Renal cortex interstitium (tissue), 11 donors: ENCODE measurements at regions not wholly inside any gene's neighbourhood (a gene's known extent, or its start where the extent isn't known, plus 50 kb on each side); places are given as distances from the start of the nearest gene placed in this dataset.

Source experiments
- DNase-seq, 11 donors: peaks; one replicate each; pipeline ENCODE4 v3.0.0-alpha.2; 2013; ENCODE audit warnings: low read depth in 9 of 11, low spot score in 4 of 11; ENCODE audit errors: extremely low read depth in 1 of 11

GRCh38 chr6:18725449-18725848 lies 338.3 kb downstream of the RNF144B start:
- DNase-seq, result no peak

DNA sequence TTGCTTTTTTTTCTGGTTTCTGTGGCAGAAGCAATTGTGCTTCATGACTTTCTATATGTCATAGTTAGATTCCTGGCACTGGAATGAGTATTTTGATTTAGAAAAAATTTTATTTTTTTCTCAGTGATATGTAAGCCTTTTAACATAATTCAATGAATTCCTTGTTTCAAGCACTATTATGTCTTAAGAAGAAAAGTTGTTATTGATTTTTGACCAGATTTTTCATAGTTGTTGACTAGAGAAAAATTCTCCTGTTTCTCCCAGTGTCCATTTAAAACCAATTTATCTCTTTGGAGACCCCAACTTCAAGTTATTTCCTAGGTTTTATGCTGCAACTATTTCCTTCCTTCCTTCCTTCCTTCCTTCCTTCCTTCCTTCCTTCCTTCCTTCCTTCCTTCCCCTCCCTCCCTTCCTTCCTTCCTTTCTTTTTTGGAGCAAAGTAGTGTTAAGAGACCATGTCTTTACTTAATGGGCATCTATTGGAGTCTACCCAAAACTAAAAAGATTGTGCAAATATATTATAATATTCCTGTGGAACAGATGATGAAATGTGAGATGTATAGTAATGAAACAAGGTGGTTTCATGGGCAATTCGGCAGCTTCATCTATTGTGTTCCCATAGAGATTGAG lies 346.9 kb downstream of the RNF144B start:
- DNase-seq, result no peak

DNA sequence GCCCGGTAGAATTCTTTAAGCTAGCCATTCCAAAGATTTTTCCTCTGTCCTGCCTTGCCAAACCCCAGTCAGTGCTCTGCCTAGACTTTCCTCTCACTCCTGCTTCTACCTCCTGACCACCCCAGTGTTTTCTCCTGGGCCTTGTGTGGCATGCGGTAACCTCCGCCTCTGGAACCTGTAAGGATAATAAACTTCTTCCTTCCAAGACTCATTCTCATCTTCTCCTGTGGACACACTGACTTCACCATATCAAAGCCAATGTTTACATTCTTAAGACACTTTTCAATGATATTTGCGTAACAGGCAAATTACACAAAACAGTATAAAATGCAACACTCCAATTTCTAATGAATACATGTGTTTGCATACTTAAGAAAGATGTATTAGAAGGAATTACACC lies 354.6 kb downstream of the RNF144B start:
- no peak for DNase-seq

DNA sequence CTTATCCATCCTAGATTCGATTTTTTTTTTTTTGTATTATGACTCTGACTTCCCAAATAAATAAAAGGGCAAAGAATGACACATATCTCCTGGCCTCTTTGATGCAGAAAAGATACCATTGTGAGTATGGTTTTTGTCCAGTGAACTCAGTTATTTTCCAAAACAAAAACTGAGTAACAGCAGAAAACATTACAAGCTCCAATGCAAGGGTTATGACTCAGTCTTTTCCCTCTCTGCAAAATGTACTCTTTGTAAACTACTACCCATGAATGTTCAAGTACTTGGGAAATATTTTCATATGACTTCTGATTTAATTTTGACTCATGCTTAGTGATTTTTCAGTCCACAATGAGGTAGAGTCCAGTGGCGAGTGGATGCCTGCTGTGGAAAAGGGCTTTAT lies 355.3 kb downstream of the RNF144B start:
- DNase-seq, result no peak

DNA sequence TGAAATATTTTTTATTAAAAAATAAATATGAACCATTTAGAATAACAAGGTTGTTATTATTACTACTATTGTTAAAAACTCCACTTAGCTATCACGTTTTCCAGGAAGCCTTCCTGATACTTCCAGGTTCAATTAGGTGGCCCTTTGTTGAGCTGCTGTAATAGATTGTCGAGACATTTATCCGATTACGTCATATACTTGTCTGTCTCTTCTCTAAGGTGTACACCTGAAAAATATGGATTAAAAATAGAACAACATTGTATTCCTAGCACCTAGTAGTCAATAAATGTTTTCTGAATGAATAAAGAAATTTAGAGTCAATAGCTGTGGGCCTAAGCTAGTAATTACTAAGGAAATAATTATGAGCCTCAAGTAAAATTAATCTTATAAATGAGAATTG lies 359.6 kb downstream of the RNF144B start:
- DNase-seq, result no peak

DNA sequence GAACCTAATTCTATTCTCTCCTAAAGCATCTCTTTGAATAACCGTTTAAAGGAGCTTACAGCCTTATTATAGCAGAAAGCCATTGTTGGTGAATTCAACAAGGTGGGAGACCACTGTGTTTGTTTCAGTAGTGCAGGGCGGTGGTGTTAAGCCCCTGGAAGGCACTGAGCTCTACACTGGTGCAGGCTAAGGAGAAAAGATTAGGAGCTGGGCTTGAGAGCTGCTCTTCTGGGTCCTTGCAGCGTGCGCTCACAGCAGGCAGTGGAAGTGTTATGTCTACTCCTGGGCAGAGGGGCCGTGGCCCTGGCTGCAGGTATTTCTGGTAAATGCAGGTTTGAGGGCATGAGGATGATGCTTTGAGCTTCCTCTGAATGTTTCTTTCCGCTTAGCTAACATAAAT lies 361.2 kb downstream of the RNF144B start:
- DNase-seq, result no peak

DNA sequence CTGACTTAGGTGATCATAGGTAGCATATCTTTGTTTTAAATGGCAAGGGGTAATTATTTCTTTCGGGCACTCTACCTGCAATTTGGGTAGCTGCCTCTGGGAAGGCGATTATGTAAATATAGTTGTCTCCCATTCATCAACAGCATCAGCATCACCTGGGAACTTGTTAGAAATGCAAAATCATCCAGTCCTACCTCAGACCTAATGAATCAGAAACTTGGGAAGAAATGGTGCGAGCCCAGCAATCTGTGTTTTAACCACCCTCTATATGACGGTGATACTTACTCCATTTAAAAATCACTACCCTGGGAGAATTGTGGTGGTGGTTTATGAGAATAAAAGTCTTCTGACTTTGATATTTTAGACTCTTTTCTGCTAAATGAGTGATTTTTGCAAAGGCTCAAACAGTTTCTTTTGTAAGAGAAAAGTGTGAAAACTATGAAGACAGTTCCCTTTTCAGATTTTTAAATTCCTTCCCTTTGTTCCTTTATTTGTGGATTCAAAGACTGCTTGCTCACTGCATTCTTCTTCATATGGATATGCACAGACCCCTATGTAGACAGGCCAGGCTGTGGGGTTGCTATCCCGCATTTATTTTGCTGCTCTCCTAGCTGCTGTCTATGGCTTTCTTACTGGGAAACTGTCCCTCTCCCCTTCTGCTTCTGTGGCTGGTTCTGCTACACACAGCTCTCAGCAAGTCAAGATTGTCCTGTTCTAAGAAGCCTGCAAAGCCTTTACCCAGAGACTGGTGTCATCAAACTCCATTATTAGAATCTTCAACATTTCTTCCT lies 365.3 kb downstream of the RNF144B start:
- DNase-seq, result no peak

GRCh38 chr6:18753076-18753475 lies 365.9 kb downstream of the RNF144B start:
- DNase-seq, result no peak

GRCh38 chr6:18763086-18763485 lies 375.9 kb downstream of the RNF144B start:
- no peak for DNase-seq

- no peak for DNase-seq
These were observed 397.6 kb downstream of the RNF144B start for GRCh38 chr6:18784794-18785193.

DNA sequence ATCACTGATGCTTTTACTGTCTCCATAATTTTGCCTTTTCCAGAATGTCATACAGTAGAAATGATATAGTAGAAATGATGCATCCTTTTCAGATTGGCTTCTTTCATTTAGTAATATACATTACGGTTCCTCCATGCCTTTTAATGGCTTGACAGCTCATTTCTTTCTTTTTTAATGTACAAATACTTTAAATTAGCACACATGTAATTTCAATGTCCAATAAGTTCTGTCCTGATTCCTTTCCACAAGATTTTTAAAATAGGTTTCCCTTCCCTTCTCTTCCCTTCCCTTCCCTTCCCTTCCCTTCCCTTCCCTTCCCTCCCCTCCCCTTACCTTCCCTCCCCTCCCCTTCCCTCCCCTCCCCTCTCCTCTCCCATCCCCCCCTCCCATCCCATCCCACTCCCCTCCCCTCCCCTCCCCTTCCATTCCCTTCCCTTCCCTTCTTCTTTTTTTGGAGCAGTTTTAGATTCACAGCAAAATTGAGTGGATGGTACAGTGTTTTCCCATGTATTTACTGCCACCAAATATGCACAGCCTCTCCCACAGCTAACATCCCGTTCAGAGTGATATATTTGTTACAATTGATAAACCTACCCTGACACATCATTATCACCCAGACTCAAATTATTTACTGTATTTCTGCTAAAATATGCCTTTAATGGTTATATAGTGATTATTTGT lies 398.8 kb downstream of the RNF144B start:
- no peak for DNase-seq

DNA sequence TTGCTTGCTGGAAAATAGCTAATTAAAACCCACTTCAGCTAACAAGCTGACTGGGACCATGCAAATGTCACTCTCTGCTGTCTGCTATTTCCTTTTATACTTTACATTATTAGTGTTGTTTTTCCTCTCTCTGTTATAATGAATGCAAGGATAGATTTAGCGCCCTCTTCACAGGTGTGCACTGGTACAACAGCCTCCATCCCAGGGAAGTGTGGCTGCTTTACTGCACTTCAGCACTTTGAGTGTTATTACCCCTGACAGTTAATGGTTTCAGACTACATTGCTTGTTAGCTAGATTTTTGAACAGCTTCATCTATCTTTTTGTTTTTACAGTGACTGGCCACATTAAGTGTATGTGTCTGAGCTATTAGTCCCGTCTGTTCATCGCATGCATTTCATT lies 405.7 kb downstream of the RNF144B start:
- DNase-seq, result no peak

DNA sequence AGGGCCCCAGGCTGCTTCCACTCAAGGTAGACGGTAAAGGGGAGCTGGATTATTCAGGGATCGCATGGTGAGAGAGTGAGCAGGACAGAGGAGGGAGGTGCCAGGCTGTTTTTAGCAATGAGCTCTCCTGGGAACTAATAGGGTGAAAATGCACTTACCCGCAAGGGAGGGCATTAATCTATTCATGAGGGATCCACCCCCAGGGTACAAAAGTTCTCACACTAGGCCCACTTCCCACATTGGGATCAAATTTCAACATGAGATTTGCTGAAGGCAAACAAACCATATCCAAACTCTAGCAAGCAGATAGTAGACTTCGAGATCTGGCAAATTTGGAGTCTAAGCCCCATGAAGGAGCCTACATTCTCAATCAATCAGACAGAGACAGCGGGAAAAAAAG lies 408.6 kb downstream of the RNF144B start:
- DNase-seq, result no peak

- DNase-seq, result no peak
These were observed 433.6 kb downstream of the RNF144B start for GRCh38 chr6:18820725-18821124.

GRCh38 chr6:18823782-18824386 lies 436.7 kb downstream of the RNF144B start:
- DNase-seq, result peak in 1 of 11 donors; percentile 0

- DNase-seq, result no peak
These were observed 442.2 kb downstream of the RNF144B start for GRCh38 chr6:18829272-18829870.

- DNase-seq, result no peak
These were observed 448.8 kb downstream of the RNF144B start for GRCh38 chr6:18835976-18836375.

- DNase-seq, result no peak
These were observed 449.9 kb downstream of the RNF144B start for GRCh38 chr6:18837013-18837412.

DNA sequence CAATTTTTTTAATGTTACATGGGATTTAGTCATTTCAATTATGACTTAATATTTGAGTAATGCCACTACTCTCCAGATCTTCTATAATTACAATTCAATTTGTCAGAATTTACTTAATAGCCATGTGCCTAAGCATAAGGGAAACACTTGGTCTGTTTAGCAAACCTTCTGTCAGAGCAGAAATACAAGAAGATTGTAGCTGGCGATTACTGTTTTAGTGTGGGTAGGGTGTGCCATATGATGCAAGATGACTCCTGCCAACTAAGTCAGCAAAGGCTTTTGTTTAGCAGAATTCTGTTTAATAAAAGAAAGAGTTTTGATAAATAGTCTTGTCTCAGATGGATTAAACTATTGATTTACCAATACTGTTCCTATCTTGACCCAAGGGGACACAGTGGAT lies 455.4 kb downstream of the RNF144B start:
- DNase-seq, result no peak

- no peak for DNase-seq
These were observed 458.7 kb downstream of the RNF144B start for GRCh38 chr6:18845896-18846295.
